NT2/D1 (cell line): ENCODE measurements at regions not wholly inside any gene's neighbourhood (a gene's known extent, or its start where the extent isn't known, plus 50 kb on each side); places are given as distances from the start of the nearest gene placed in this dataset.

Experiments used
- SUZ12 ChIP-seq: IDR thresholded peaks from 2 replicates; pipeline ENCODE4 v1.6.1; 2011; ENCODE audit not compliant: insufficient read length, insufficient read depth; ENCODE audit errors: extremely low read depth
- YY1 ChIP-seq: IDR thresholded peaks from 2 replicates; pipeline ENCODE4 v1.6.1; 2011; ENCODE audit not compliant: insufficient read length, insufficient read depth
- ZNF274 ChIP-seq: IDR thresholded peaks from 2 replicates; pipeline ENCODE4 v1.6.1; 2011; ENCODE audit warnings: mild to moderate bottlenecking, low read depth, low read length

- TF ChIP-seq YY1 (no peak), ZNF274 (no peak), SUZ12 (no peak)
These were observed 131.8 kb downstream of the MIS18A start for GRCh38 chr21:32147041-32147440.
